A549 (cell line): ENCODE measurements at regions not wholly inside any gene's neighbourhood (a gene's known extent, or its start where the extent isn't known, plus 50 kb on each side); places are given as distances from the start of the nearest gene placed in this dataset.

ENCODE experiments used
- ATAC-seq, 2 experiments: fragments of 200-7000 bp in 1 of 2; fragments of >200 bp in 1 of 2; cut with Nextera tagmentation in 1 of 2; cut with Tn5 transposase in 1 of 2; 3 replicates each; pipeline versions ENCODE4 v1.8.0 to v1.9.1; 2018 to 2020; ENCODE audit warnings: mild to moderate bottlenecking in 1 of 2, moderate library complexity in 1 of 2
- CTCF ChIA-PET: fragments of 300-600 bp; sonication (Branson Sonifier 250); formaldehyde crosslinking; extraction: SDS; loops from one replicate; lab custom pipeline; 2021; ENCODE audit warnings: antibody characterized with exemption, inconsistent platforms; lab: Yijun Ruan, JAX
- POLR2A ChIA-PET: fragments of 350-600 bp; formaldehyde crosslinking; extraction: SDS; loops from one replicate; lab custom pipeline; 2021; ENCODE audit warnings: antibody characterized with exemption, inconsistent platforms; lab: Yijun Ruan, JAX
- DNase-seq, 2 experiments: peaks; one replicate each; pipeline versions ENCODE4 v3.0.0 to v3.0.0-alpha.2; 2011 to 2016; ENCODE audit warnings: low read depth in 1 of 2, low spot score in 1 of 2
- FAIRE-seq: peaks from 2 replicates; lab custom pipeline; 2011; peaks lifted over from hg19 to GRCh38; lab: Jason Lieb, UNC
- H3K27ac ChIP-seq, 2 experiments: fragments of >200 bp; sonication (Bioruptor Twin); formaldehyde crosslinking; 3 replicates each; pipeline ENCODE4 v1.5.1; 2016 to 2017
- H3K4me1 ChIP-seq: fragments of >200 bp; sonication (Bioruptor Twin); formaldehyde crosslinking; 3 replicates; pipeline ENCODE4 v1.6.1; 2016
- H3K4me2 ChIP-seq: fragments of >200 bp; sonication (Bioruptor Twin); formaldehyde crosslinking; 3 replicates; pipeline ENCODE4 v1.6.1; 2016
- H3K4me3 ChIP-seq: fragments of >200 bp; sonication (Bioruptor Twin); formaldehyde crosslinking; 3 replicates; pipeline ENCODE4 v1.5.1; 2016
- H3K9me3 ChIP-seq: fragments of >200 bp; sonication (Bioruptor Twin); formaldehyde crosslinking; 3 replicates; pipeline ENCODE4 v1.6.1; 2016
- BCL3 ChIP-seq: fragments of >200 bp; sonication (Bioruptor Twin); formaldehyde crosslinking; IDR thresholded peaks from 3 replicates; pipeline ENCODE4 v1.6.1; 2016
- CHD4 ChIP-seq: fragments of 200-600 bp; sonication (generic); IDR thresholded peaks from 2 replicates; pipeline ENCODE4 v1.6.1; 2016; ENCODE audit warnings: antibody characterized with exemption, mild to moderate bottlenecking, borderline replicate concordance
- CTCF ChIP-seq: fragments of >200 bp; sonication (Bioruptor Twin); formaldehyde crosslinking; IDR thresholded peaks from 3 replicates; pipeline ENCODE4 v1.5.1; 2016
- E2F6 ChIP-seq: IDR thresholded peaks from 2 replicates; pipeline ENCODE4 v1.6.1; 2012; ENCODE audit warnings: low read depth, borderline replicate concordance
- FOSB ChIP-seq: fragments of 250-450 bp; sonication (Bioruptor Pico); IDR thresholded peaks from 2 replicates; pipeline ENCODE4 v1.5.0; 2020; ENCODE audit warnings: mild to moderate bottlenecking, moderate library complexity
- FOSL2 ChIP-seq, 2 experiments: fragments of 450-650 bp in 1 of 2; fragments of >200 bp in 1 of 2; sonication (Bioruptor Twin) in 1 of 2; formaldehyde crosslinking; IDR thresholded peaks; 2 replicates each; pipeline versions ENCODE4 v1.5.0 to v1.6.1; 2016 to 2020; ENCODE audit warnings: mild to moderate bottlenecking in 1 of 2, moderate library complexity in 1 of 2
- FOXS1 ChIP-seq: fragments of 250-450 bp; sonication (Bioruptor Pico); IDR thresholded peaks from 2 replicates; pipeline ENCODE4 v1.5.0; 2020; ENCODE audit warnings: mild to moderate bottlenecking, moderate library complexity
- HDAC2 ChIP-seq: fragments of 200-600 bp; sonication (generic); IDR thresholded peaks from 2 replicates; pipeline ENCODE4 v1.6.1; 2016
- HES2 ChIP-seq: fragments of >200 bp; sonication (Bioruptor Twin); formaldehyde crosslinking; IDR thresholded peaks from 2 replicates; pipeline ENCODE4 v1.6.1; 2016
- HEYL ChIP-seq: fragments of 250-450 bp; sonication (Bioruptor Pico); IDR thresholded peaks from 2 replicates; pipeline ENCODE4 v1.8.0; 2021; ENCODE audit warnings: mild to moderate bottlenecking, moderate library complexity
- MAX ChIP-seq: IDR thresholded peaks from 2 replicates; pipeline ENCODE4 v1.6.1; 2012
- NR3C1 ChIP-seq: fragments of >200 bp; sonication (Bioruptor Twin); formaldehyde crosslinking; IDR thresholded peaks from 3 replicates; pipeline ENCODE4 v1.6.1; 2017
- PHF8 ChIP-seq: fragments of 200-600 bp; sonication (generic); IDR thresholded peaks from 2 replicates; pipeline ENCODE4 v1.6.1; 2016; ENCODE audit warnings: low read depth, mild to moderate bottlenecking, antibody characterized with exemption, moderate library complexity, borderline replicate concordance
- POLR2A ChIP-seq: IDR thresholded peaks from 2 replicates; pipeline ENCODE4 v1.6.1; 2012; ENCODE audit warnings: mild to moderate bottlenecking, low read length
- RAD21 ChIP-seq, 2 experiments: fragments of >200 bp in 1 of 2; sonication (Bioruptor Twin) in 1 of 2; formaldehyde crosslinking in 1 of 2; IDR thresholded peaks in 1 of 2; conservative IDR thresholded peaks in 1 of 2; 2 replicates in 1 of 2; 3 replicates in 1 of 2; pipeline ENCODE4 v1.6.1; 2012 to 2018; ENCODE audit warnings: inconsistent platforms in 1 of 2
- RARB ChIP-seq: fragments of 250-450 bp; sonication (Bioruptor Pico); IDR thresholded peaks from 2 replicates; pipeline ENCODE4 v1.8.0; 2021; ENCODE audit warnings: mild to moderate bottlenecking, moderate library complexity
- RFX5 ChIP-seq: fragments of 450-650 bp; IDR thresholded peaks from 2 replicates; pipeline ENCODE4 v1.7.1; 2014; ENCODE audit warnings: antibody characterized with exemption, mild to moderate bottlenecking, moderate library complexity
- SMC3 ChIP-seq: fragments of >200 bp; sonication (Bioruptor Twin); formaldehyde crosslinking; IDR thresholded peaks from 3 replicates; pipeline ENCODE4 v1.6.1; 2018; ENCODE audit warnings: inconsistent platforms
- TFCP2L1 ChIP-seq: fragments of 250-450 bp; sonication (Bioruptor Pico); IDR thresholded peaks from 2 replicates; pipeline ENCODE4 v1.5.0; 2021; ENCODE audit warnings: mild to moderate bottlenecking
- TP53 ChIP-seq: fragments of 250-450 bp; sonication (Bioruptor Pico); IDR thresholded peaks from 2 replicates; pipeline ENCODE4 v1.5.0; 2021; ENCODE audit warnings: mild to moderate bottlenecking, moderate library complexity
- ZC3H11A ChIP-seq: fragments of 450-650 bp; IDR thresholded peaks from 2 replicates; pipeline ENCODE4 v1.6.1; 2014; ENCODE audit warnings: antibody characterized with exemption, mild to moderate bottlenecking
- WGBS: methylation state at CpG from one replicate; pipeline ENCODE4 v1.1.6; 2017; ENCODE audit errors: missing lambda C conversion rate; 5-methylcytosine and 5-hydroxymethylcytosine counted together

- ATAC-seq: no peak
Measured at GRCh38 chr2:117523711-117524238, 290.7 kb upstream of the DDX18 start.

GRCh38 chr2:117536139-117536538 lies 278.4 kb upstream of the DDX18 start:
- ATAC-seq (peak in 1 of 2 experiments; percentile 69; a peak in 3 of 6 replicates), DNase-seq (peak in 1 of 2 experiments; percentile 3), FAIRE-seq (no peak)
- 0 out of 5 replicates have a peak, but pooled peaks of 1 of the 2 experiments have one; percentile 21 for TF ChIP-seq RAD21 (conservative IDR thresholded peaks at IDR 0.05 in 1 of 2, IDR thresholded peaks at IDR 0.05 in 1 of 2)
- no peak for TF ChIP-seq ZC3H11A
- TF ChIP-seq TP53 (CRISPR knock-in tag): no peak
- TF ChIP-seq HES2: no peak
- TF ChIP-seq HDAC2: no peak
- TF ChIP-seq CTCF: 0 out of 3 replicates have a peak, but pooled peaks have one; percentile 5
- TF ChIP-seq BCL3: no peak
- no peak for TF ChIP-seq SMC3
- 6% methylated on average over 2 of the region's 2 CpGs for WGBS
- POLR2A ChIA-PET: no interaction called here
- Histone ChIP-seq H3K4me1 (no peaks in the 10 kb centered on the region), H3K27ac (no peak overlapping the region), H3K4me2 (no peak overlapping the region), H3K4me3 (no peak overlapping the region), H3K9me3 (no peaks in the 10 kb centered on the region)
- CTCF ChIA-PET: interaction anchor here (1.7 kb wide), 1 partner anchor 11 kb away, joined by 4 read pairs; no protein-coding TSS in a partner anchor

More at GRCh38 chr2:117523711-117524238, 290.7 kb upstream of the DDX18 start:
- FAIRE-seq (no peak), DNase-seq (no peak)
- ChIA-PET CTCF (no interaction called here), POLR2A (no interaction called here)
- no peaks in the 10 kb centered on the region for H3K9me3 ChIP-seq
- no peak overlapping the region for H3K4me2 ChIP-seq
- no peak overlapping the region for H3K27ac ChIP-seq
- no peak overlapping the region for H3K4me3 ChIP-seq
- 6% methylated on average over 1 of the region's 1 CpG for WGBS
- H3K4me1 ChIP-seq: no peaks in the 10 kb centered on the region
- no peak for TF ChIP-seq RFX5
- TF ChIP-seq NR3C1: no peak
- TF ChIP-seq ZC3H11A: no peak
- no peak for TF ChIP-seq FOXS1
- no peak for TF ChIP-seq CHD4
- TF ChIP-seq TFCP2L1 (CRISPR knock-in tag): no peak
- TF ChIP-seq PHF8: no peak
- no peak for TF ChIP-seq FOSB (CRISPR knock-in tag)
- TF ChIP-seq RARB (CRISPR knock-in tag): no peak

GRCh38 chr2:117537032-117537431 lies 277.5 kb upstream of the DDX18 start:
- TF ChIP-seq HEYL (no peak), POLR2A (no peak), MAX (no peak), E2F6 (no peak), RFX5 (no peak), FOSL2 (IDR thresholded peaks at IDR 0.05) (no peak), FOSL2 (CRISPR knock-in tag; IDR thresholded peaks at IDR 0.05) (no peak), NR3C1 (no peak)
- no peaks in the 10 kb centered on the region for H3K9me3 ChIP-seq

More at GRCh38 chr2:117537032-117537431, 277.5 kb upstream of the DDX18 start:
- FAIRE-seq (no peak), DNase-seq (no peak), ATAC-seq (peak in 1 of 2 experiments; percentile 67; a peak in 3 of 6 replicates)
- Histone ChIP-seq H3K27ac (no peak overlapping the region), H3K4me2 (no peak overlapping the region), H3K4me3 (no peak overlapping the region), H3K4me1 (no peaks in the 10 kb centered on the region)
- CTCF ChIA-PET: interaction anchor here (0.7 to 1.7 kb wide), 2 partner anchors 12 to 16 kb away, joined by 3 to 4 read pairs; no protein-coding TSS in a partner anchor
- WGBS: 0% methylated on average over 4 of the region's 4 CpGs
- POLR2A ChIA-PET: no interaction called here
